ENCODE measurements at regions not wholly inside any gene's neighbourhood (a gene's known extent, or its start where the extent isn't known, plus 50 kb on each side); places are given as distances from the start of the nearest gene placed in this dataset.

- H3K9me1 ChIP-seq (replicated peaks; ENCODE audit: control insufficient read depth, extremely low read depth, insufficient read depth, low read length), result no peaks in the 10 kb centered on the region
- no peak overlapping the region for H3K4me3 ChIP-seq (replicated peaks in 1 of 3; ENCODE audit: insufficient read depth in 1 of 3, low read depth in 1 of 3, low read length in 3 of 3)
- POLR2A ChIA-PET, result no interaction called here
- TF ChIP-seq FOS (IDR thresholded peaks at IDR 0.05; ENCODE audit: borderline replicate concordance, insufficient read depth, low read length) (no peak), POLR2A (IDR thresholded peaks at IDR 0.05; ENCODE audit: low read depth, low read length) (no peak), CTCF (IDR thresholded peaks at IDR 0.05; ENCODE audit: extremely low read depth in 1 of 2, insufficient read depth in 1 of 2, low read depth in 1 of 2, low read length in 2 of 2) (no peak), GATA2 (IDR thresholded peaks at IDR 0.05; ENCODE audit: insufficient read depth, insufficient read length, low read depth, low read length) (no peak), EZH2 (IDR thresholded peaks at IDR 0.05; ENCODE audit: borderline replicate concordance, low read depth, low read length, severe bottlenecking) (no peak), MAX (IDR thresholded peaks at IDR 0.05; ENCODE audit: insufficient read depth, insufficient read length) (no peak), JUN (IDR thresholded peaks at IDR 0.05; ENCODE audit: borderline replicate concordance, insufficient read depth, insufficient read length, low read depth) (no peak), POLR2AphosphoS5 (IDR thresholded peaks at IDR 0.05; ENCODE audit: insufficient read depth, low read depth, low read length) (no peak), MYC (IDR thresholded peaks at IDR 0.05; ENCODE audit: low read depth, low read length) (no peak)
- no peak overlapping the region for H3K27ac ChIP-seq (ENCODE audit: insufficient read depth, low read depth, low read length)
- H4K20me1 ChIP-seq (replicated peaks; ENCODE audit: control insufficient read depth, extremely low read depth, insufficient read depth, low read length), result no peaks in the 10 kb centered on the region
- H3K9ac ChIP-seq (replicated peaks; ENCODE audit: extremely low read depth, insufficient read depth, low read length), result no peak overlapping the region
- no peak overlapping the region for H3K4me2 ChIP-seq (ENCODE audit: insufficient read depth, low read length)
- CTCF ChIA-PET, result interaction anchor here (0.8 to 1.3 kb wide), 2 partner anchors 19 to 31 kb away, joined by 3 read pairs; no protein-coding TSS in a partner anchor
- dilution Hi-C loops (cut with MboI; ENCODE audit: extremely low pct_ligation_motif_present, low sequenced_read_pairs), result no loop called here
- H3K9me3 ChIP-seq (replicated peaks; ENCODE audit: control insufficient read depth, insufficient read depth, low read length), result peaks cover 2% of the 10 kb centered on the region
- no TSS peak for BruUV-seq (replicated peaks)
- H3K27me3 ChIP-seq (ENCODE audit: control insufficient read depth in 2 of 2, insufficient read depth in 2 of 2, low read length in 2 of 2), result peaks cover 0 to 2% of the 10 kb centered on the region in 2 experiments
- intact Hi-C loops (cut with micrococcal nuclease), result no loop called here
- FAIRE-seq (no peak), DNase-seq (ENCODE audit: low read depth, low spot score) (no peak)
- H3K4me1 ChIP-seq (ENCODE audit: control insufficient read depth, extremely low read depth, insufficient read depth, low read length), result no peaks in the 10 kb centered on the region
- no peaks in the 10 kb centered on the region for H3K36me3 ChIP-seq (ENCODE audit: control insufficient read depth in 2 of 2, extremely low read depth in 1 of 2, insufficient read depth in 2 of 2, low read length in 2 of 2)
- H3K79me2 ChIP-seq (ENCODE audit: control insufficient read depth, insufficient read depth, low read length), result no peaks in the 10 kb centered on the region
- no peak overlapping the region for H2AFZ ChIP-seq (ENCODE audit: low read depth, low read length)
These were observed 445.7 kb downstream of the CDH2 start for GRCh38 chr18:27731211-27731610.
